ENCODE measurements at regions not wholly inside any gene's neighbourhood (a gene's known extent, or its start where the extent isn't known, plus 50 kb on each side); places are given as distances from the start of the nearest gene placed in this dataset.

GRCh38 chr4:82055156-82055555, 318.6 kb downstream of the HNRNPD start:
- POLR2A ChIA-PET, result no interaction called here

DNA sequence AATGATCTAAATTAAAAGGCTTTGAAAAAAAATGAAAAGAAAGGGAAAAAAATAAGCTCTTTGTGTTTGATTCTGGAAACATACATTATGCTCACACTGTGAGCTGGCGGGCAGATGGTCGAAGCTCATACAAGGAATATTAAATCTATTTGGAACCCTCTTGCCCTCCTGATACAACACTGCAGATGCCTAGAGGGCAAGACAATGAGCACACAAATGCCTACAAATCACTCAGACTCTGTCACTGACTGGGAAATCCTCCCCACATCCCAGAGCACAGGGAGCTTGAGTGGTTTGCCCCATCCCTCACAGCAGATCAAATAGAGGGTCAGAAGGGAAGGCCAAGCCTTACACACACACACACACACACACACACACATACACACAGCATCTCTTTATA, 320.4 kb downstream of the HNRNPD start:
- TF ChIP-seq CTCF (IDR thresholded peaks at IDR 0.05; ENCODE audit: unreplicated experiment), result no peak
- POLR2A ChIA-PET, result interaction anchor here (1.1 kb wide), 2 partner anchors 9 to 10 kb away, joined by 3 to 4 read pairs; no protein-coding TSS in a partner anchor
- Mint-ChIP-seq H3K4me1 (ENCODE audit: insufficient read depth, unreplicated experiment) (peaks cover 8% of the 10 kb centered on the region), H3K9me3 (ENCODE audit: unreplicated experiment) (no peaks in the 10 kb centered on the region), H3K36me3 (ENCODE audit: insufficient read depth, unreplicated experiment) (no peaks in the 10 kb centered on the region), H3K4me3 (ENCODE audit: unreplicated experiment) (no peak overlapping the region), H3K27ac (ENCODE audit: low read depth, unreplicated experiment) (no peak overlapping the region), H3K27me3 (ENCODE audit: insufficient read depth, unreplicated experiment) (no peaks in the 10 kb centered on the region)
- DNase-seq (ENCODE audit: unreplicated experiment), result no peak
- BruUV-seq (replicated peaks), result no TSS peak
- intact Hi-C loops (cut with micrococcal nuclease), result no loop called here
- CTCF ChIA-PET, result interaction anchor here (0.6 to 0.9 kb wide), 2 partner anchors 148 to 625 kb away, joined by 3 read pairs; no protein-coding TSS in a partner anchor

More at GRCh38 chr4:82055156-82055555, 318.6 kb downstream of the HNRNPD start:
- Mint-ChIP-seq H3K36me3 (ENCODE audit: insufficient read depth, unreplicated experiment) (no peaks in the 10 kb centered on the region), H3K27ac (ENCODE audit: low read depth, unreplicated experiment) (no peak overlapping the region), H3K4me1 (ENCODE audit: insufficient read depth, unreplicated experiment) (peaks cover 8% of the 10 kb centered on the region), H3K9me3 (ENCODE audit: unreplicated experiment) (no peaks in the 10 kb centered on the region), H3K4me3 (ENCODE audit: unreplicated experiment) (no peak overlapping the region), H3K27me3 (ENCODE audit: insufficient read depth, unreplicated experiment) (no peaks in the 10 kb centered on the region)
- intact Hi-C loops (cut with micrococcal nuclease), result no loop called here
- CTCF ChIA-PET, result interaction anchor here (0.8 kb wide), 1 partner anchor 171 kb away, joined by 3 read pairs; no protein-coding TSS in a partner anchor
- no TSS peak for BruUV-seq (replicated peaks)
- no peak for DNase-seq (ENCODE audit: unreplicated experiment)
- TF ChIP-seq CTCF (IDR thresholded peaks at IDR 0.05; ENCODE audit: unreplicated experiment), result no peak

DNA sequence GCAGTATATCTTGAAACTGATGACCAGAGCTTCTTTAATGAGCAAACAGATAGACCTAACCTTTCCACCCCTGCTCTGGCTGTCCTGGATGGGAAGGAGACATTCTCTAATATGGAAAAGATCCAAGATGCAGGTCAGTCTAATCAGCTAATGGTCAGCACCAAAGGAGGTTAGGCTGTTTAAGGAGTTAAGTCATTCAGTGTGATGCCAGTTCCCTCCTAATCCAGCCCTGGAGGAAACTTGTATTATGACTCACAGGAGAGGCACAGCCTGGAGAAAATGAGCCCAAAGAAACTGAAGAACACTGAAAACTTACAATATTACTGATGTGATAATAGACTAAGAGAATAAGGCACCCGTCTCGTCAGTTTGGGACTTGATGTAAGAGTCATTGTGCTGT, 323.0 kb downstream of the HNRNPD start:
- POLR2A ChIA-PET, result interaction anchor here (0.7 to 1.5 kb wide), 3 partner anchors 11 to 352 kb away, joined by 3 to 6 read pairs (median 5); no protein-coding TSS in a partner anchor
- H3K27ac Mint-ChIP-seq (ENCODE audit: low read depth, unreplicated experiment), result no peak overlapping the region
- intact Hi-C loops (cut with micrococcal nuclease), result no loop called here
- no peaks in the 10 kb centered on the region for H3K27me3 Mint-ChIP-seq (ENCODE audit: insufficient read depth, unreplicated experiment)
- H3K4me3 Mint-ChIP-seq (ENCODE audit: unreplicated experiment), result no peak overlapping the region
- CTCF ChIA-PET, result interaction anchor here (0.6 kb wide), 1 partner anchor 218 kb away, joined by 4 read pairs; no protein-coding TSS in a partner anchor
- H3K9me3 Mint-ChIP-seq (ENCODE audit: unreplicated experiment), result no peaks in the 10 kb centered on the region
- H3K36me3 Mint-ChIP-seq (ENCODE audit: insufficient read depth, unreplicated experiment), result no peaks in the 10 kb centered on the region
- TF ChIP-seq CTCF (IDR thresholded peaks at IDR 0.05; ENCODE audit: unreplicated experiment), result no peak
- peak; percentile 34 for DNase-seq (ENCODE audit: unreplicated experiment)
- H3K4me1 Mint-ChIP-seq (ENCODE audit: insufficient read depth, unreplicated experiment), result peaks cover 13% of the 10 kb centered on the region
- BruUV-seq (replicated peaks), result no TSS peak

GRCh38 chr4:82049294-82049693, 324.5 kb downstream of the HNRNPD start:
- H3K36me3 Mint-ChIP-seq (ENCODE audit: insufficient read depth, unreplicated experiment), result no peaks in the 10 kb centered on the region
- no TSS peak for BruUV-seq (replicated peaks)
- H3K4me3 Mint-ChIP-seq (ENCODE audit: unreplicated experiment), result no peak overlapping the region
- ChIA-PET POLR2A (interaction anchor here (1.5 kb wide), 1 partner anchor 9 kb away, joined by 6 read pairs; no protein-coding TSS in a partner anchor), CTCF (no interaction called here)
- no peaks in the 10 kb centered on the region for H3K27me3 Mint-ChIP-seq (ENCODE audit: insufficient read depth, unreplicated experiment)
- no peaks in the 10 kb centered on the region for H3K9me3 Mint-ChIP-seq (ENCODE audit: unreplicated experiment)
- no peak overlapping the region for H3K27ac Mint-ChIP-seq (ENCODE audit: low read depth, unreplicated experiment)
- peaks cover 13% of the 10 kb centered on the region for H3K4me1 Mint-ChIP-seq (ENCODE audit: insufficient read depth, unreplicated experiment)
- no peak for TF ChIP-seq CTCF (IDR thresholded peaks at IDR 0.05; ENCODE audit: unreplicated experiment)
- DNase-seq (ENCODE audit: unreplicated experiment), result no peak
- intact Hi-C loops (cut with micrococcal nuclease), result no loop called here
